RWPE1 (cell line): ENCODE measurements at regions not wholly inside any gene's neighbourhood (a gene's known extent, or its start where the extent isn't known, plus 50 kb on each side); places are given as distances from the start of the nearest gene placed in this dataset.

Experiments used
- CTCF ChIA-PET: fragments of 350-600 bp; sonication (Branson Sonifier 250); formaldehyde crosslinking; extraction: SDS; loops from one replicate; lab custom pipeline; 2021; lab: Yijun Ruan, JAX
- POLR2A ChIA-PET: fragments of 400-600 bp; formaldehyde crosslinking; extraction: SDS; loops from one replicate; lab custom pipeline; 2020; ENCODE audit warnings: antibody characterized with exemption; ENCODE audit not compliant: low non-redundant PET; lab: Yijun Ruan, JAX
- DNase-seq: peaks from one replicate; pipeline ENCODE4 v3.0.0; 2012; ENCODE audit warnings: low spot score
- H3K27ac ChIP-seq: fragments of 450-650 bp; 2 replicates; pipeline ENCODE4 v1.5.1; 2017
- TF ChIP-seq, protein P1 (sequence below): fragments of 450-650 bp; conservative IDR thresholded peaks from 2 replicates; pipeline ENCODE4 v1.5.1; 2017; ENCODE audit warnings: low read depth, mild to moderate bottlenecking

DNA sequence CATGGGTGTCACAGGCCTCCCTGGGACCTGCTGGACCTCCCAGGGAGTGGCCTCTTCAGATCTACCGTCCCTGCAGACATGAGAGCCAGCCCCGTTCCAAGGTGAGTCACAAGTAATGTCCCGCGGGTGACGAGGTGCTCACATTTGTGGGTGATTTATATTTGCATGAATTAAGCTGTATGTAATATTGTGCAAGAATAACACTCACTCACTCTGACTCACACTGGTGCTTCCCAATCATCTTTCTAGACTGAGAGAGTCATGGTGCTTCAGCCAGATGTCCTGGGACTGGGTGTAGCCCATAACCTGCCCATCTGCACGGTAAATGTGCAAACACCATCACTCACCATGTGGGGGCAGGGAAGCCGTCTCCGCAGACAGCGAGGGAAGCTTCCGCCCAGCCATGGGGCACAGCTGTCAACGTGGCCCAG, 347.5 kb upstream of the SALL3 start:
- ChIA-PET POLR2A (no interaction called here), CTCF (no interaction called here)
- TF ChIP-seq, protein P1, sequence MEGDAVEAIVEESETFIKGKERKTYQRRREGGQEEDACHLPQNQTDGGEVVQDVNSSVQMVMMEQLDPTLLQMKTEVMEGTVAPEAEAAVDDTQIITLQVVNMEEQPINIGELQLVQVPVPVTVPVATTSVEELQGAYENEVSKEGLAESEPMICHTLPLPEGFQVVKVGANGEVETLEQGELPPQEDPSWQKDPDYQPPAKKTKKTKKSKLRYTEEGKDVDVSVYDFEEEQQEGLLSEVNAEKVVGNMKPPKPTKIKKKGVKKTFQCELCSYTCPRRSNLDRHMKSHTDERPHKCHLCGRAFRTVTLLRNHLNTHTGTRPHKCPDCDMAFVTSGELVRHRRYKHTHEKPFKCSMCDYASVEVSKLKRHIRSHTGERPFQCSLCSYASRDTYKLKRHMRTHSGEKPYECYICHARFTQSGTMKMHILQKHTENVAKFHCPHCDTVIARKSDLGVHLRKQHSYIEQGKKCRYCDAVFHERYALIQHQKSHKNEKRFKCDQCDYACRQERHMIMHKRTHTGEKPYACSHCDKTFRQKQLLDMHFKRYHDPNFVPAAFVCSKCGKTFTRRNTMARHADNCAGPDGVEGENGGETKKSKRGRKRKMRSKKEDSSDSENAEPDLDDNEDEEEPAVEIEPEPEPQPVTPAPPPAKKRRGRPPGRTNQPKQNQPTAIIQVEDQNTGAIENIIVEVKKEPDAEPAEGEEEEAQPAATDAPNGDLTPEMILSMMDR, result no peak
- H3K27ac ChIP-seq, result peak overlapping the region; percentile 74
- DNase-seq, result peak; percentile 74

DNA sequence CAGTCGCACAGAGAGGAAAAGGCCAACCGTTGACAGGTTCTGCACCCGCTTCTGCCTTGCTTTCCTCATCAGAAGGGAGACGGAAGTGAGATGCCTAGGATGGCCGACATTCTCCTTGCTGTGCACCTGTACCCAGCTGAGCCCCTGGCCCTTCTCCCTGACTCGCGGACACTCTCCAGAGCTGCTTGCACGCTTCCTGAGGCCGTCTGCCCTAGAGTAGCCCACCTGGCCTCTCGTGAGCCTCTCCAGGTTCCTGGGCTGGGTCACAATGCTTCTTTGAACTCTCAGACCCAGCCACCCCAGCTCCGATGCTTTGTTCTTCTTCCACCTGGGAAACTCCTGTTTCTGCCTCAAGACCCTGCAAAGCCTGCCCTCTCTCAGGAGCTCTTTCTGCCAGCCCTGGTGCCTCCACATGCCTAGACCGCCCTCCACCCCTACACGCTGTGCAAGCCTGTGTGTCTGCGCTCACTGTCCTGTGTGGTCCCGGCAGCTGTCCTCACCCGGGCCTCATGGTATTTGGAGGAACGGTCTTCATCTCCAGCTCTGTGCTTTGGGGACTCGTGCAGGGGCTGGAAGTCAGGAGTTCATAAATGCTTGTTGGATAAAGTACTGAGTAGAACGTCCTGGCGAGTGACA, 345.4 kb upstream of the SALL3 start:
- ChIA-PET CTCF (no interaction called here), POLR2A (no interaction called here)
- TF ChIP-seq, protein P1, result no peak
- DNase-seq, result no peak
- H3K27ac ChIP-seq, result no peak overlapping the region

DNA sequence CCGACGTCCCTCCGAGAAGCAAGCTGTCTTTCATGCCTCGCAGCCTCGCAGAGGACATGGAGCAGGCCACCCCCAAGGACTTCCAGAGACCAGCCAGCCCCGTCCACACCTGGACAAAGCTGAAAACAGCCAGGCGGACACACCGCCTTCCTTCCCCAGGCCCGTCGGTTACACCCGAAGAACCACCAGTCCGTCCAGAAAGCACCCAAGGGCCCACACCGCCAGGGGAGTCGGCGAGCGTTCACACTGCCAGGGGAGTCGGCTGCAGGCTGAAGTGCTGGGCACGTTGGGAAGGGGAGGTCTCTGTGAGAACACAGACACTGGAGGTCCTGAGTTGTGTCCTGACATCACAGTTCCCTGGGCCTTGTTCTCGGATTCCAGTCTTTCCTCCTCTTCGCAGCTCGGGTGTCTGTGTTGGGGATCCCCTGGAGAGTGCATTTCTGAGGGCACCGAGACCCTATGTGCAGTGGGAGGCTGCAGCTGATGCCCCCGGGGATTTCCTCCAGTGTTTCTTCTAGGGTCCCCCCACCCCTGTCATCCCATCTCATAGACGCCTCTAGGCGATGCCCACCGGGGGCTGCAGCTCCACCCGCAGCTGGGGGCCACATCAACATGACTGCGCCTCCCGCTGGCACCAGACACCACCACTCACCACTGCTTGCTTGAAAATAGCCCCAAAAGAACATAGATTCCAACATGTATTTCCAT, 344.4 kb upstream of the SALL3 start:
- ChIA-PET POLR2A (no interaction called here), CTCF (no interaction called here)
- no peak for DNase-seq
- TF ChIP-seq, protein P1, result no peak
- H3K27ac ChIP-seq, result no peak overlapping the region

DNA sequence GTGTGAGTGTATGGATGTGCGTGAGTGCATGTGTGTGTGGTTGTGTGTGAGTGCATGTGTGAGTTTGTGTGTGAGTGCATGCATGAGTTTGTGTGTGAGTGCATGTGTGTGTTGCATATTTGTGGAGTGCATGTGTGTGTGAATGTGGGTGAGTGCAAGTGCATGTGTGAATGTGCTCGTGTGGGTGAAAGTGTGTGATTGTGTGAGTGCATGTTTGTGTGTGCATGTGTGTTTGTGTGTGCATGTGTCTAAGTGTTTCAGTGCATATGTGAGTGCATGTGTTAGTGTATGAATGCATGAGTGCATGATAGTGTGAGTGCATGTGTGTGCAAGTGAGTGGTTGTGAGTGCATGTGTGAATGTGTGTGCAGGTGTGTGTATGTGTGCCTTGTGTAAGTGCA, 343.4 kb upstream of the SALL3 start:
- DNase-seq, result no peak
- TF ChIP-seq, protein P1, result no peak
- H3K27ac ChIP-seq, result no peak overlapping the region
- CTCF ChIA-PET, result no interaction called here
- POLR2A ChIA-PET, result no interaction called here

DNA sequence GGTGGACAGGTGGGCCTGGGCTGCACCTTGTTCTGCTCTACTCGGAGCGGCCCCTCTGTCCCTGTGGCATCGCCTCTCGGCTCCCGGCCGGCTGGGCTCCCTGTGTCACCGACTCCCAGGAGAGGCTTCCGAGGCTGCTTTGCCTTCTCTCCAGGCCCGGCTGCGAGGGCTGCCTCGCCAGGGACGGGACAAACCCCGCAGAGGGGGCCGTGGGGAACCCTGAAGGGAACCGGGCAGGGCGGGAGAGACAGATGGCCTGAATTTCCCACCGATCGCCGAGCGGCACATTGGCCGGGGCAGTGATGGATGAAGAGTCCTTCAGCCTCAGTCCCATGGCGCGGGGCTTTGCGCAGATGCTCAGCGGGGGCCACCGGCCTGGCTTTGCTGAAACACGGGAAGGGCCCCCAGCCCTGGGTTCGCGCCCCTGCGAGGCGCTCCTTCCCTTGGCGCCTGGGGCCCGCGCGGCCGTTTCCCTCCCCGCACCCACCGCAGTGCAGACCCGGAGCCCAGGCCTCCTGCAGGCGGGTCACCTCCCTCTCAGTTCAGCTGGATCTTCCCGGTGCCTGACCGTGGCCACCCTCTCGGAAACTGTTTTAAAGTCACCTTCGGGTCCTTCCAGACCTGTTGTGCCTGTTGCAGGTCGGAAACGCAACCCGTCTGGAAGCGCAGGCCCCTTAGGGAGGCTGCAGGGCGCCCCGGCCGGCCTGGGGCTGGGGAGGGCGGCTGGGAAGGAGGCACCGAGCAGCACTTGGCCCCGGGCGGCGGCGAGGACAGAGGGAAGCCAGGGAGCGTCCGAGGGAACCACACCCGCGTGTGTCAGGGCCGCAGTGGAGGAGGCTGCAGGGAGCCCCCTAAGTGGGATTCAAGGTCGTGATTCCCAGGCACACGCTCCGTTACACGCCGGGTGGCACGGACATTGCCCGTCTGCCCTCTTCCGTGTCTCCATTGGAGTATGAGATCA, 341.9 kb upstream of the SALL3 start:
- CTCF ChIA-PET, result no interaction called here

More for the DNA sequence above, 341.9 kb upstream of the SALL3 start:
- TF ChIP-seq, protein P1, result no peak
- DNase-seq, result no peak
- POLR2A ChIA-PET, result no interaction called here
- no peak overlapping the region for H3K27ac ChIP-seq
